ENCODE measurements at regions not wholly inside any gene's neighbourhood (a gene's known extent, or its start where the extent isn't known, plus 50 kb on each side); places are given as distances from the start of the nearest gene placed in this dataset.

DNA sequence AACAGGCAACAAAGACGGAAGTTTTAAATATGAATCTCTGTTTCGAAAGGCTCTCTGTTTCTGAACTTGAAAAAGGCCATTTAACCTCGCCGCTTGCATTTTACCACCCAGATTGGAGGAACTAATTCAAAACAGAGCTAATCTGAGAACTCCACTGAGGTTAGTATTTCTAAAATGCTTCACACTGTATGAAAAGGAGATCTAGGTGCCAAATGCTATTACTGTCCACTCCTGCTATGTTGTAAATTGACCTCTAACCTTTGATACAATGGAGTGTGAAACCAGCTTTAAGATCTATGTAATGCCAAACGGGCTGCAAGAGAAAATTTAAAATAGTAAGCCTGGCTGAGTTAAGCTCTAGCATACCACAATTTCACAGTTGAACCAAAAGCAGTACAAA lies 364.5 kb downstream of the IRS1 start:
- DNase-seq (ENCODE audit: low spot score) = no peak

DNA sequence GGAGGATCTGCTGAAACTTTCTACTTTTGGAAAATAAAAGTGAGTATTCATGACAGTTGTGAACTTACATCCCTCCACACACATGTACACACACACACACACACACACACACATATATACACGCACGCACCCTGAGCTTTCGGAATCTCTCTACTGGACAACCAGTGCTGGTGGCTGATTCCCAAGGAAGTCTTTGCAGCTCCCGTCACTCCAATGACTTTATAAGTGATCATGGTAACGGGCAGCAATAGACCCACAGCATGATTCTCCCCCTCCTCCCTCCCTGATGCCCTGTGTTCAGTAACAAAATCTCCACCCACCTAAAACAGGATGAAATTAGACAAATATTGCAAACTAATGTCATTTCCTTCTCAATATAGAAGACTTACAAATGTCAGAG lies 364.9 kb downstream of the IRS1 start:
- DNase-seq (ENCODE audit: low spot score) = no peak

DNA sequence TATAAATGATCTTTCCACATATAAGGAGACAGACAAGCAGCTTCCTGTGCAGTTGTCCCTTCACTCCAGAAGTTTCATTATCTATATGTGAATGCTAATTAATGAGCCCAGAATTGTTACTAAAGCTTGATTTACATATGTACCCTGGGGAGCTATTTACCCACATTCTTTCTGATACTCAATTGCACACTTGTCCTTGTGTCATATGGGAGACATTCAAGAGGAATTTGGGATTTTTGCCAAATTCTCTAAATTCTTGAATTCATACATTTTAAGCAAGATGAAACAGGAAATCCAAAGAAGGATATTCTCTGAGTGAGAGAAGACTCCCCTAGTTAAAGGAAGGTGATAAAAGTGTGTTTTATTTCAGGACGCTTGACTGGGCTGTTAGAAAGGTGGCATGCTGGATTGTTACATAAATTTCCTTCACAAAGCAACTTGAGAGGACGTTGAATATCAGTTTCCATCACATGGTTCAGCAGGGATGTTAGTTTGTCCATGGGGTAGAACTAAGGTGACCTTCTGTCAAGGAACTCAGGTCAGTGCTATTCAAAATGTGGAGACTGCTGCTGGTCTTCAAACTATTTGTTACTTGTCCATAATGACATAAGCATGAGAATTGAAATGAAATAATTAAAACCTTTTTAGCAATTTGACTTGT lies 368.2 kb downstream of the IRS1 start:
- DNase-seq (ENCODE audit: low spot score) = no peak

DNA sequence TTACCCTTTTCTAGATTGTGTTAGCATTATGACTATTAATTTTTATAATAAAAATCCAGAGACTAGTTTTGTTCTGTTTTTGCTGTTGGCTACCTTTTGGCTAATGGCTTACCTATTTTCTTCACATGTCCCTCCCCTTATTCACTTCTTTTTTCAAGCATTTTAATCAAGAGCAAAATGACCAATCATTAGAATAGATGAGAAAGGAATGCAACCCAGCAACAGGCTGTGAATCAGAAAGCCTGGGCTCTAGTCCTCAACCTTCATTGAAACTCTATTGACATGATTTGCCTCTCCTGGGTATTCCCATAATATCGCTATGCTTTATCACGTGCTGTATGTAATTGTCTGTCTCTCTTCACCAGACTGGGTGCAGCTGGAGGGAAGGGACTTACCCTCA lies 370.1 kb downstream of the IRS1 start:
- DNase-seq (ENCODE audit: low spot score) = no peak

DNA sequence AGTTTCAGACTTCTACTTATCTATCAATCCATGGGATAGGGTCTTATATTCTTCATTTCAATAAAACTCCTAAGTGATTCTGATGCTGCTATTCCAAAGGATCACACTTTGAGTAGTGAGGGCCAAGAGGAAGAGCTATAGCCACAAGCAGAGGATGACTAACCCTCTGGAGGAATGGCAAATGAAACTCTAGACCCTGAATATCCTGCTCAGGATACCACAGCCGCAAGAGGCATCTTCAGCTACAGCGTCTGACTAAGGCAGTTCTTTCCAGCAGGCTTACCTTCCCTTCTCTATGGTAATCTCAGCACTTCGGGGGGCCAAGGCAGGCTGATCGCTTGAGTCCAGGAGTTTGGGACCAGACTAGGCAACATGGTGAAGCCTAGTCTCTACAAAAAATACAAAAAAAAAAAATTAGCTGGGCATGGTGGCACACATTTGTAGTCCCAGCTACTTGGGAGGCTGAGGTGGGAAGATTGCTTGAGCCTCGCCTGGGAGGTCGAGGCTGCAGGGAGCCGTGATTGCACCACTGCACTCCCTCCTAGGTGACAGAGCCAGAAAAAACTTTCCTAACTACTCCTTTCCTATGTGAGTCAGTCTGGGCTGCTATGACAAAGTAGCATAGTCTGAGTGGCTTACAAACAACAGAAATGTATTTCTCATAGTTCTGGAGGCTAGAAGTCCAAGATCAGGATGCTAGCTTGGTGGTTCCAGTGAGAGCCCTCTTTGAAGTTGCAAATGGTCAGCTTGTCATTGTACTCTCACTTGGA lies 371.9 kb downstream of the IRS1 start:
- DNase-seq (ENCODE audit: low spot score) = peak; percentile 88

DNA sequence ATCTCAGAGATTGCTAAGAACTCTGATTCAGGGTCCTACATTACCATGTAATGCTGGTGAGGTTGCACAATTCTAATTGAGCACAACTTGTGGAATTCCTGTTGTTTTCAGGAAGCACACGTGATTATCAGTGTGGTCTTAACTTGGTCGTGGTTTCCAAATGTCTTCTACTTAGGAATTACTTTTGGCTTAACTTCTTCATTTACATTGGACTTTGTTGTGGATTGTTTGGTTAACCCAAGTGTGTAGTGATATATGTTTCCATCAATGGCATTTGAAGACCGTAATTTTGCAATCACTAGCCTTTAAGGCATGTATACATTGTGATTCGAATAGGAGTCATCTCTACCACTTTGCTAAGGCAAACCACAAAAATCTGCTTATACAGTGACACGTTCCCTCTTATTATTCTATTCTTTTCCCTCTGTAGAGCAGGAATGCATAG lies 373.3 kb downstream of the IRS1 start:
- peak; percentile 60 for DNase-seq (ENCODE audit: low spot score)

DNA sequence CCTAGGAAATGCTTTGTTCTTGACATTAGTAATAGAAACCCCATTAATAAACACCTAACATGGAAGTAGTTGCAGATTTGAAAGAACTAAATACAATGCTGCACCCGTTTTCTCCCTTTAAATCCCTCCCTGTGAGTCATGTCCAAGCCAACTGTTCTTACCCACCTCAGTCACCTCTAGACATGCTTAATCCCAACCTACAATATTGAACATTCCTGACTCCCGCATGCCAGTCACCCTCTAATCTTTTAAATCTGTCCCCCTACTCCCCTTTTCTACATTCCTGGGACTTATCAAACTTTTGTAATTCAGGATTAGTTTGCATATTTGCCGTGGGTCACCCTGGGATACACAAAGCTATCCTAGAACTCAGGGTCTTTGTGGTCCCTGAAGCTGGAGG lies 374.6 kb downstream of the IRS1 start:
- no peak for DNase-seq (ENCODE audit: low spot score)

DNA sequence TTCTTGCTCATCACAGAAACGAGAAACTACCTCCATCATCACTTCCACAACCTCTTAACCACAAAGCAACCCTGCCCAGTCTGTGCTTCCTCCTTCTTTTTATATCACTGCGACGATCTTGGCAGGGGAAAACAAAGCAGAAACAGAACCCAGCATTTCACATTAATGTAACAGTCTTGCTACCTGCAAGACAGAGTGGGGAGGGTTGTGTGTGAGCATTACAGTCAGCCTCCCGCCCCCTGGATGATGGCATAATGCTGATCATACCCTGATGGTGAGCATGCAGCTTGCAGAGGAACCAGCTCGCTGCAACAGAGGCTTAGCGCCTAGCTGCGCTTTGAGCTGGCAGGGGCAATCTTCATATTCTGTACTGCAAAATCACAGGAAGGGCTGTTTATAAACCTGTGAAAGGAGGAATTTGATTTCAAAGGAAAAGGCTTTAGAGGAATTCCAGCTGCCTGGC lies 376.1 kb downstream of the IRS1 start:
- DNase-seq (ENCODE audit: low spot score) = peak; percentile 42

DNA sequence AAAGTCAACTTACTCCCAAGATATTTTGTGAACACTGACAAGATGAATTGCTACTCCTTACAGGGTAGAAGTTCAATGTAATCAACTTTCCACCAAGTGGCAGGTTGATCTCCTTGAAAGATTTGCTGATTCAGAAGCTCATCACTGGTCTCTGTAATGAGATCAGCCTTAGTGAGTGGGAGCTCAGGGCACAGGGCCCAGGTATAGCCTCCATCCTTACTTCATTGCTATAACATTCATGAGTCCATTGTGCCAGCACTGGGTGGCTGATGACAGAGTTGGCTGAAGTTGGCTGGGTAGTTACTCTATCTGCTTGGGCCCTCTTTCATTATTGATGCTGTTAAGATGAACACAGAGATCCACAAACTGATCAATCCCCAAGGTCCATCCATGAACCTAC lies 379.0 kb downstream of the IRS1 start:
- DNase-seq (ENCODE audit: low spot score) = no peak

DNA sequence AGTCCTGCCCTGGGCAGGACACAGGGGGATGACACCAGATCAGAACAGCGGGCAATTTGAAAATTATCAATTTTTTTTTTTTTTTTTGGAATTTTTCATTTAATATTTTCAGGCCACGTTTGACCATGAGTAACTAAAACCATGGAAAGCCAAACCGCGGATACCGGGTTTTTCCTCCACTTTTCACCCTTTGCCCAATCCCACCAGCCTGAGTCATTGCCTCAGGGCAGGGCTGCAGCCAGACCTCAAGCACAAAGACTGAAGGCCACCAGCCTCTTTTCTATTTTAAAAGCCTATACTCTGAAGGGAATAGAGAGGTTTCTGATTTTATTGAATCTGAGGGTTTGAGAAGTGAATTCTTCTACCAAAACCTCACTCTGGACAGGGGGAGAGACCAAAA lies 381.1 kb downstream of the IRS1 start:
- no peak for DNase-seq (ENCODE audit: low spot score)

DNA sequence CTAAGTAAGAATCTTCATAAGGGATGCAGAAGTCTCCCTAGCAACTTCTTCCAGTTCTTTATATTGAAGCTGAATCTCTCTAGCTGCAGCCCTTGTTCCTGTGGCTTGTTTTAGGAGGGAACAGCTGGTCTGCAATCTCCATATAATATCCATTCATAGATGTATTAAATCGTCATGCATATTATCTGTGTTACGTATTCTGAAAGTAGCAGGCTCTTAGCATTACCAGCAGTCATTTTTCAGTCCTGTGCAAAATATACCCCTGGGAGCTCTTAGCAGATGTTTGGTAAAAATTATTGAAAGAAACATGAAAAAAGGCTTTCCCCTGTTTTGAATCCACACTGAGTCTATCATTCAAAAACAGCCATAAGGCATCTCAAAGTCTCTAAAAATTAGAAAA lies 385.3 kb downstream of the IRS1 start:
- no peak for DNase-seq (ENCODE audit: low spot score)

DNA sequence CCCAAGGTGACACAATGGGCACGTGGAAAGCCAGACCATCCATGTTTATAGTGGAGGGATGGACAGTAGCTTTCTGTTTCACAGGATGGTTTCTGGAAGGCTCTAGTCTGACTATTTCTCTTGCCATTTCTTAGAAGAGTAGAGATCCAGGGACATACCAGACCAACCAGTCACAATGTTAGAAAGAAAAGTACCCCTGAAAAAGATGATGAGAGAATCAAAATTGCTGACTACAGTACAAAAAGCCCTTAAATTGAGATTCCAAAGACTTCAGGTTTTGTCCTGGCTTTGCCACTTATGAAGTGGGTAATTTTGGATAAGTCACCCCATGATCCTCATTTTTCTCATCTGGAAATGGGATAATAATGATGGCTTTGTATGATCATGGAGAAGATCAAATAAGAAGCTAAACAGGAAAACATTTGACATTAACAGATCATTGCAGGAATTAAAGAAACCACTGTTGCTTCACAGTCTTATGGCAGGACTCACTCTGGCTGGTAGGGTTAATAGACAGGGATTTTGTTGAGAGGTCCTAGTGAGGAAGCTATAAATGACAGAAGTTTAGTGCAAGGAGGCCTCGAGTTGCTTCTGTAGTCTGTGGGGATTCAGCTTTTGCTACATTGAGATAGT lies 386.0 kb downstream of the IRS1 start:
- no peak for DNase-seq (ENCODE audit: low spot score)

DNA sequence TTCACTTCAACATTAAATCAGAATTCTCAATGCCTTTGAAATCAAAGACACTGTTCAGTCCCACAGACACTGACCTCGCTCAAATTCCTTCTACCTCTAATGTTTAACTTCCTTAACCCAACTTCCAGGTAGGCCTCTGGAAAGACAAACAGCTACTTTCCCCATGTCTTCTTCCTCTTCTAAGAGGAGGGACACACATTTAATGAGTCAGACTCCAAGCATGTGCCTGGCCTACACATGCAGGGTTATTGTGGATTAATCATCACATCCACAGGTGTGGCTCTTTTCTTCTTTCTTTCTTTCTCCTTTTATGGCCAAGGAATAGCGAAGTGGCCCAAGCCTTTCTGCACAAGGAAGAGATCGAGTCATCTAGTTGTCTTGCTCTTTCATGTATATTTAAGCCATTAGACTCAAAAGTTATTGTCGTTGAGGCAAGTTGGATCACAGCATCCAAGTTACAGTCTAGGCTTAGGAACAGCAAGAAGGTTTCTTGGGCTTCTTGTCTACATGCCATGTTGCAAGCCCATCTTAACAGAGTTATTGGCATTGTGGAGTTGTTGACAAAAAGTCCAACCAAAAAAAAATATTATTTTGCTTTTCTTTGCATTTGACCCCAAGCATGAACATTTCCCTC lies 387.8 kb downstream of the IRS1 start:
- peak; percentile 13 for DNase-seq (ENCODE audit: low spot score)

DNA sequence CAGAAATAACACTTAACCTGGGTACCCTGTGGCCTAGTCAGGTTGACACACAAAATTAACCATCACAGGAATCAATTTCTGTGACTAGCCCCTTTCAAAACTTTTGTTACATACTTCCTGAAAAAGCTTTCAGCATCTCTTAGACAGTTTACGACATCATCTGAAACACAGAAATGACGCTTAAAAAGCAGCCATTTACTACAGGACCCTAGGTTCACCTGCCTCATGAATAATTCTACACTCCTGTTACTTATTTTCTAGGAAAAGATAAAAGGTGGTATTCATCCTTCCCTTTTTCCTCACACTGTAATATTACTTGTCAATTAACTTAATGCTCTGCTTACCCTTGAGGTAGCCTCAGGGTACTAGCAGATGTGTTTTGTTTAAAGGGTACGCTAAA lies 388.4 kb downstream of the IRS1 start:
- DNase-seq (ENCODE audit: low spot score) = no peak

DNA sequence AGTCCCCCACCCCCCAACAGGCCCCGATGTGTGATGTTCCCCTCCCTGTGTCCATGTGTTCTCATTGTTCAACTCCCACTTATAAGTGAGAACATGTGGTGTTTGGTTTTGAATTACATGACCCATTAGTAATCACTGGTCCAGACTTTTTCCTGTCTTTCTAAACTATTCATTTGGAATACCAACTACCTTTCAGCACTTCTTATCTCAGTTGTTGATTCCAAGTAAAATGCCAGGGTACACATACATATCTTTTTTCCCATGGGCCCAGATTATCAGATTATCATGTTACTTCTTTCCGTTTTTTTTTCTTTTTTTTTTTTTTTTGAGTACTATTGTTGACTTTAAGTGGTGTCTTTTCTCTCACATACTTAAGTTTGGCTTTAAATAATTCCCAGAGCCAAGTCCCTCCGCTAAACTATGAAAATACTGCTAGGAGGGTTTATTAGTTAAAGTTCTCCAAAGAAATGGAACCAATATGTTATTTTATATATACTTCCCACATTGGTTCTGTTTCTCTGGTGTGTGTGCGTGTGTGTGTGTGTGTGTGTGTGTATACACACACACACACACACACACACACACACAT lies 389.3 kb downstream of the IRS1 start:
- DNase-seq (ENCODE audit: low spot score) = no peak

DNA sequence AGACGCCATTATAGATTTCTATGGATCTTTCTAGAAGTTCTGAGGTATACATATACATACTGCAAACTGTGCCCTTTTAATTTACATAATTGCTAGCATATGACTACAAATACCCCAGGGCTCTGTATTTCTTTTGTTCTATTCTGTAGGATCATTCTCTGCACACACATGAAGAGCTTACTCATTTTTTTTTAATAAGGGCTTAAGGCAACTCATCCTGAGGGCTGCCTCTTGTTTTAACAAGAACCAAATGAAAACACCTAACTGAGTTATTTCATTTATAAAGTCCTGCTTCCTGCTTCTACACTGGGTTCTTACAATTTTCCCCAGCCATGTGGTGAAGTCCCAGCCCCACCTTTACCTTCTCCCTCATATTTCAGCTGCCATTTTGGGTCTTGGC lies 390.5 kb downstream of the IRS1 start:
- no peak for DNase-seq (ENCODE audit: low spot score)

DNA sequence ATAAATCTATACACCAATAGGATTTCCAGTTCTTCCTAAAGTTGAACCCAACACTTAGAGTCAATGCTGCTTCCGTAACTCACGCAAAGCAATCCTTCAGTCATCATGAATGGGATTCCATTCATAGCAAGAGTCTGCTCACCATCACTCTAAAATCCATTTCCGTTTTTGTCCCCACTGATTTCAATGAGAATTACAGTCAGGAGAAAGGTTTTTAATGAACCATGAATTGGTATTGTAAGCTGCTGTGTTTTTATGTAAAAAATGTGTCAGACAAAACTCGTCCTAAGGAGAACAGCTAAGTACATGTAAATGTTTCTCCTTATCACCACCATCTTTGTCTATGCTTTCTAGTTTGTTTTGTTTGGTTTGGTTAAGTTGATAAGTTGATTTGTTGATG lies 391.5 kb downstream of the IRS1 start:
- DNase-seq (ENCODE audit: low spot score) = no peak

DNA sequence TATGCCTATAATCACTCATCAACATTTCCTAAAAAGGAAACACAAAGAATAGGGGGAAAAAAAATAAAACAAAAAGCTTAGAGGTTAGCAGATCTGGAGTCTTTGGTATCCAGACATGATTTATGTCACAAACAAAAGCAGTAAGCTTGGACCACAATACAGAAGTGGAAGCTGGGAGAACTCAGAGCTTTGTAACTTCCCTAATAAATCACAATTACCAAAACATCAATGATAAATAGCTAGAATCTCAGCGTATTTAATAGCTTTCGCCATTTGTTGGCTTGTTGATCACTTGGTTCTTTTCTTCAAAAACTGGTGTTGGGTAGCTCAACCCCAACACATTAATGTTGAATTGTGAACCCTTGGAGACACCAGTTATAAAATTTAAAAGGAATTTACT lies 392.5 kb downstream of the IRS1 start:
- DNase-seq (ENCODE audit: low spot score) = no peak

DNA sequence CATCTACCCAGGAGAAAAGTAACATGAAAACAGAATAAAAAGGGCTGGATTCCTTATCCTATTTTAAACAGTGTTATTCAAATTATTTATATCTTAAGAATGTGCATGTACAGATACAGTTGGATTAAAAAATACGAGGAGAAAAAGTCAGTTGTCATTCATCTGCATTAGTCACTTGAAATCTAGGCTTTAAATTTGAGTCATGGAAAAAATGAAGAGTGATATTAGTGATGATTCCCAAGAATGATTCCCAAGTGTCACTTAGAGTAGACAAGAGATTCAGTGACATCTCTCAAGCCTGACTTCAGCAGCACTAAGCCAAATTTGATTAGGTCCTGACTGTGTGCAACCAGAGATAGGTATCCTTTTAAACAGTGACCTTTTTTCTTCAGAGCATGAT lies 394.2 kb downstream of the IRS1 start:
- no peak for DNase-seq (ENCODE audit: low spot score)

DNA sequence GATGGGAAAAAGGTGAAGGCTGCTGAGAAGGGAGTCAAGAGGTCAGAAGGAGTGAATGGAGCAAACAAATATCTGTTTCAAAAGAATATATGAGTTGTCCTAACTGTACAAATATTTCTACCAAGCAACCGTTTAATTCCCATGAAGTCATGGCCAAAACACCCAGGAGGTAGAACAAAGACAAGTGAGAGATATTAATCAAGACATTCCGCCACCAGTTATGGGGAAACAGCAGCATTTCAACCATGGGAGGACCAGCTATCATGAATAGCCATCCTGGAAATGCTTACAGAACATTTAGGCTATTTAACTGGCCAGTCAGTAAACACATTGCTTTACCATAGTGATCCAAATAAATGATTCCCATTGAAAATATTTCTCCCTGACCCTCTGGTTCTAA lies 396.3 kb downstream of the IRS1 start:
- DNase-seq (ENCODE audit: low spot score) = no peak

DNA sequence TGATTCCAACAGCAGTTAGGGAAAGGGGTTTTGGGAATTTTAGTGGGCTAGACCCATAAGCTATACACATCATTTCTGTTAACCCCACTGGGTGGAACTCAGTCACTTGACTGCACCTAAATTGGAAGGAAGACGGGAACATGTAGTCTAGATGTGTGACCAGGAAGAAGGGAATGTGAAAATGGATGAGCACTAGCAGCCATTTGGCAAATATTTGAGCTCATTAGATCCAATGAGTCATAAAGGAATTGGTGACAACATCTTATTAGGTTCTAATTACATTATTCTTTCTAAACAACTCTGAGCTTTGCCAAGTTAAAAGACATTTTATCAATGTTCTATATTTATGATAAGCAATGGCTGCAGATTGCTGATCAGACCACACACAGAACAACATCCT lies 400.6 kb downstream of the IRS1 start:
- DNase-seq (ENCODE audit: low spot score) = no peak

DNA sequence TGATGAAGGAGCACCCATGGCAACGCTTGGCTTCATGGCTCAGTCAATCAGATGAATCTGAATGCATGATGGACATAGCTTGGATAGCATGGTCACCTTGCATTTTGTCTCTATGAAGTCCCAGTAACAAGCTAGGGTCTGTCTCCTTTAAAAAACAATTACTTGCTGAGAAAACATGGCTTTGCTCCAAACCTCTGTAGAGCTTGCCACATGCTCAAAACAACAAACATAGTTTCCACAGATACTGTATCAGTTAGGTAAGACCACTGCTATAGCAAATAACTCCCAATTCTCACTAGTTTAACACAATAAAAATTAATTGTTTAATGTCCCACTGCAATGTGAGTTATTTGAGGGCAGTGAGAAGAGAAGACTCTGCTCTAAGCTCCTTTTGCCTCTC lies 401.0 kb downstream of the IRS1 start:
- no peak for DNase-seq (ENCODE audit: low spot score)

Measured in H4 (cell line).